HCEC 1CT (cell line): ENCODE measurements at regions not wholly inside any gene's neighbourhood (a gene's known extent, or its start where the extent isn't known, plus 50 kb on each side); places are given as distances from the start of the nearest gene placed in this dataset.
"Not testable (repeated sequence)": the region's sequence is repeated elsewhere in the genome, so short reads cannot be mapped to it uniquely, and the experiment has no call there.

Source experiments
- DNase-seq: peaks from one replicate; pipeline ENCODE4 v3.0.0-alpha.2; 2017

GRCh38 chr3:76442374-76442915 is 597.5 kb upstream of the ROBO2 start:
- DNase-seq: peak; percentile 55

GRCh38 chr3:76456322-76456721 is 583.6 kb upstream of the ROBO2 start:
- no peak for DNase-seq

- DNase-seq: no peak
Measured at GRCh38 chr3:76463501-76463900, 576.4 kb upstream of the ROBO2 start.

- peak; percentile 89 for DNase-seq
Measured at GRCh38 chr3:76470285-76470684, 569.6 kb upstream of the ROBO2 start.

DNA sequence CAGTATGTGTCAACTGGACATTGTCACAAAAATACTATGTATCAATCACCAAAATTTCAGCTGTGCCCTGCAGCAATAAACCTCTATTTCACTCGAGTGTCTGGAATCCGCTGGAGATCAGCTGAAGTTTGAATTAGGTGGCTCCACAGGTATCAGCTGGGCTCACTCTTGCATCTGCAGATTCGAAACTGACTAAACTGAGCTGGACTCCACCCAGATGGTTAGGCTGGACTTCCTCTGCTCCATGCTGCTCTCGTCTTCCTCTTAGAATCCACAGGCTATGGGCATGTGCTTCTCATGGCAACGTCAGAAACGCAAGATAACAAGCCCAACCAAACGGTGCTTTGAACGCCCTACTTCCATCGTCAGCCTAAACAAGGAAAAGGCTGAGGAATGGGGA is 565.3 kb upstream of the ROBO2 start:
- DNase-seq: no peak

DNA sequence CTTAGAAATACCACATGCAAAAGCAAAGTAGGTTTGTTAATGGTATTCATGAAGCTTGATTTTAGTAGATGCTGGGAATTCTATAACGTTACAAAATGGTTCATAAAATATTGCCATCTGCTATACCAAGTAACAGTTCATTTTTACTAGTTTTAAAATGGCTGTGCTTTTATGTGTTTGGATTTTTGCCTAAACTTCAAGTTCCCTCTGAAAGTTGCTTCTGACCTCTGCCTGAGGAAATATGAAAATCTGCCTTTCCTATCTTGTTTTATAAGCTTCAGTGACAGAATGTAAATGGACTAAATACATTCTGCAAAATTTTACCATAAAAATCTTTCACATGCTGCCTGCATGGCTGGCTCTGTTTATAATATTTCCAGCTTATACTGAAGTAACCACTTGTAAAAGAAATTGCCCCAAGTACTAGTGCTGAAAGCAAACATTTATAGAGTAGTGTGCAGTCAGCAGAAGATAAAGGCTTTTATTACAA is 560.7 kb upstream of the ROBO2 start:
- DNase-seq: no peak

GRCh38 chr3:76482510-76482909 is 557.4 kb upstream of the ROBO2 start:
- DNase-seq: no peak

GRCh38 chr3:76487446-76487845 is 552.5 kb upstream of the ROBO2 start:
- peak; percentile 74 for DNase-seq

DNA sequence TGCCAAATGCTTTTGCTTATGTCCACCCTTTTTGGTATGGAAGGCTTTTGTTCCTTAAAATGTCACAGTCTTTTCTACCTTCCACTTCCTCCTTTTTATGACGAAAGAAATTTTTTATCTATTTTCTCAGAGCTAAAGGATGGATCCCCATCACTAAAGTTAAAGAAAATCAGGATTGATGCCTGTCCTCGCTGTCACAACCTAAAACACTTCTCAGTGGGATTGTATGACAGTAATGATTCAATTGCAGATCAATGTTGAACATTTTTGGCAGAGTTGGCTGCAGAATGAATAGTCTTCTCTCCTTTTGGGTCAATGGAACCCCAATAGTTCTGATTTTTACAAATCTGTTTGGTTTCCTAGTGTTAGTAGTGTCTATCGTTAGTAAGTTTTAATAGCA is 549.8 kb upstream of the ROBO2 start:
- no peak for DNase-seq

- peak; percentile 45 for DNase-seq
Measured at GRCh38 chr3:76495216-76495615, 544.7 kb upstream of the ROBO2 start.

DNA sequence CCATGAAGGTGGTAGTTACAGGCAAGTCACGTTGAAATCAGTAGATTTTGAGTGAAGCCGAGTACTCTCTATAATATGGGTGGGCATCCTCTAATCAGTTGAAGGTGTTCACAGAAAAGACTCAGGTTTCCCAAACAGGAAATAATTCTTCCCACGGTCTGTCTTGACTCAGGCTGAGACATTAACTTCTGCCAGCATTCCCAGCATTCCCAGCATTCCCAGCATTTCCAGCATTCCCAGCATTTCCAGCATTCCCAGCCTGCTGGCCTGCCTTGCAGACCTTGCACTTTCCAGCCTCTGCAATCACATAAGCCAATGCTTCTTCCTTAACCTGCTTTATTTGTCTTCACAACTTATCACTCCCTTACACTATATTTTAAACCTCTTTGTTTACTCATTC is 542.3 kb upstream of the ROBO2 start:
- DNase-seq: peak; percentile 61

DNA sequence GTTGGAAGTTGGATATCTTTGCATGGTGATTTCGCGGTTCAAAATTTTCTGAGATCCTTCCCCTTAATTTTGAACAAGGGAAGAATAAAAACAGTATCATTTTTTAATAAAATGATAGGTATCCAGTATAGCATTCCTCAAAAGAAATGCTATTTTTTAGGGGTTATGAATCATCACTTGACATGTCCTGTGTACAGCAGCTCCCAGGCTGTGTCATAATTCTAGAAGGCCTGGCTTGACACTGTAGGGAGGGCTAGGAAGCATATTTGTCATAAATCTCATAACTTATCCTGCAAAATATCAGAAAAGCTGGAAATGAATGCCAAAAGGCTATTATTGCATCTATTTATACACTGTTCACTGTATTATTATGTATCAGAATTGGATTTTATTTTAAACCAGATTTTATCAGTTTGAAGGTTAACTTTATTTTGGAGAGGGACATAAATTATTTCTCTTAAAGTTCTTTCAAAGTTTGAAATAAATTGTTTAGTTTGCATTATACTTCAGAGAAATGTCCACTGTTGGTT is 539.1 kb upstream of the ROBO2 start:
- peak; percentile 32 for DNase-seq

DNA sequence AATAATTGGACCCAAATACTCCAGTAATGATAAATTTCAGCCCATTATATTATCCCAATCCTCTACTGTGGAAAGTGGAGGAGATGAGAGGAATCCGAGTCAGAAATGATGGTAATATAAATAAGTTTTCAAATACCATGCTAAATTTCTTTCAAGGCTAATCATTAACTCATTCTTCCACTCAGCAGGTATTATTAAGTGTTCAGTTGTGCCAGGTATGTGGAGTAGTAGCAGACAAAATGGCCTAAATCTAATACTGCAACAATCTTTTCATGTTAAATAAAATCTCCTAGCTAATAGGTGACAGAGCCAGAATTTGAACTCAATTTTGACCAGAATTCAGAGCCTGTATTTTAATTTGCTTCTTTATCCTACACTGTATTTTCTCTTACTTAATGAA is 538.6 kb upstream of the ROBO2 start:
- no peak for DNase-seq

- no peak for DNase-seq
Measured at GRCh38 chr3:76502076-76502475, 537.8 kb upstream of the ROBO2 start.

GRCh38 chr3:76505202-76505845 is 534.6 kb upstream of the ROBO2 start:
- no peak for DNase-seq

- no peak for DNase-seq
Measured at GRCh38 chr3:76509179-76509830, 530.6 kb upstream of the ROBO2 start.

- DNase-seq: peak; percentile 22
Measured at GRCh38 chr3:76514836-76515235, 525.1 kb upstream of the ROBO2 start.

DNA sequence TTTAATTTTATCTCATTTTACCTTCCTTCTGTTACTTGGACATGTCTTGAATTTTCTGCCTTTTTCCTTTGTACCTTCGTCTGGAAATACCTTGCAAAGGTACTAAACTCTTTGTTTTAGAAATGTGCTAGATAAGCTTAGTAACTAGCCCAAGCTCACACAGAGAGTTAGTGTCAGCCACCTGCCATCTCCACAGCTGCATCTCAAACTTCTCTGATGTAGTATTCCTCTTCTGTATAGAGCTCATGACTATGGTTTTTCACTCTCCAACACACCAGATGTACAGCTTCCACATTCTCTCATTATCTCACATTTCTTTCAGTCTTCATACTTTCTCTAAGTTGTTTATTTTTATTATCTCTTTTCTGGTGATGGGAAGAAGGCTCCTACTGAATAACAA is 516.6 kb upstream of the ROBO2 start:
- DNase-seq: no peak

DNA sequence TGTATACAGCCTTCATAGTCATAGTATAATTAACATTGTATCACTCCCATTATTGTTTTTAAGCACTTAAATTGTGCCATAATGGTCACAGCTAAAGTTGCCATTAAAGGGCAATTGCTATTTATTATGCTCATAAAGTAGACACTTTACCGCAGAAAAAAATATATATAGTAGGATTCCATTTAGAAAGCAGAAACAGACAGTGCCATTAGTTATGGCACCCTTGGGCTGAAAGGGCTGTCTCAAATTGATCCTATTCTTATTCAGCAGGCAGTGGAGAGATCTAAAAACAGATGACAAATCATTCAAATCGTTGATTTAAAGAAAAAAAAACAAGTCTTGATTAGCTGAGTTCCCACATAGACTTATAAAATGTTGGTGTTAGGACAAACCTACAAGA is 514.2 kb upstream of the ROBO2 start:
- no peak for DNase-seq

DNA sequence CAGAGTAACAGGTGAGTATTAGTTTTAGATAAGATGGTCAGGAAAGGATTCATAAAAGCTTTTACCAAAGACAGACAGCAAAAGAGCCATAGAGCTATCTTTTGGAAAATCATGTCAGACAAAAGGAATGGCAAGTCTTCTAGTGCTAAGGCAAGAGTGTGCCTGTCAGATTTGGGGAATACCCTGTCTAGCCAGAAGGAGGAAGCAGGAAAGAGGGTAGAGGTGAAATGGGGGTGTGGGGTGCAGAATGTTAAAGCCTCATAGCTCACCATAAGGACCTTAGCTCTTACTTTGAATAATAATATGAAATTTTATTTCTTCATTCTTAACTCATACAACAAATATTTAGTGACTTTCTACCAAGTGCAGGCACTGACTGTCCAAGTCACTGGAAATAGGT is 512.1 kb upstream of the ROBO2 start:
- DNase-seq: peak; percentile 6

- no peak for DNase-seq
Measured at GRCh38 chr3:76532158-76532822, 507.6 kb upstream of the ROBO2 start.

GRCh38 chr3:76533710-76534109 is 506.2 kb upstream of the ROBO2 start:
- peak; percentile 35 for DNase-seq

- DNase-seq: not testable (repeated sequence)
Measured at GRCh38 chr3:76537857-76538256, 502.0 kb upstream of the ROBO2 start.

- DNase-seq: no peak
Measured at GRCh38 chr3:76547674-76548073, 492.2 kb upstream of the ROBO2 start.
